ENCODE measurements at regions not wholly inside any gene's neighbourhood (a gene's known extent, or its start where the extent isn't known, plus 50 kb on each side); places are given as distances from the start of the nearest gene placed in this dataset.

DNA sequence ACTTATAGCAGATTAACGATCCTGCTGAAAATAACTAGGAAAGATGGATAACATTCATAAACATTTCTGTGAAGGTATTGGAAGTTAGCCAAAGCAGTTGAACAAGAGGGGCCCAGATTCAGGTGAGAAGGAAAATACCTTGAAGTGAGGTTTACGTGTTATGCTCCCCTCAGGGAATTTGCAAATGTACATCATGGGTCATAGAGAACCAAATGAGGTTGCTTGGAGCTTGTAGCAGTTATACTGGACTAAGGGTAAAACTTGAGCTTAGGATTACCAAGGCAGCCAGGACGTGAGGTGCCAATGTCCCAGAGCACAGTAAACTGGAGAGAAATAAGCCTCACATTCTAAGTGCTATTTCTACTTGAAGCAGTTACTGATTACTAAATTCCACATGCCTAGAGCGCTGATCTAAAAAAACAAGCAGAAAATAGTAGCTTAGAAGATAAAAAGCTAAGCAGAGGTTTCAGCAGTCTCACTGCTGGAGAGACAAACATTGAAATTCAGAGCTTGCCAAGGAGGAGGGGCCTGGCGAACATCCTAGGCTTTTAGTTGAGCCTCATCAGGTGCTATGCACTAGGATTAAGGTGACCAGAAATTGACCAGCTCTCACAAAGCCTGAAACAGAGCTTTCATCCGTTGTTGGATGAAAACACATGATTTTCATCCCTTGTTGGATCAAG, 136.7 kb upstream of the FAM20A start:
- TF ChIP-seq POLR2A (IDR thresholded peaks at IDR 0.05; ENCODE audit: low read length) (no peak), GATA1 (IDR thresholded peaks at IDR 0.05; ENCODE audit: low read depth, low read length) (no peak)

Data from erythroblast (primary cell).